HG02571 (cell line): ENCODE measurements at regions not wholly inside any gene's neighbourhood (a gene's known extent, or its start where the extent isn't known, plus 50 kb on each side); places are given as distances from the start of the nearest gene placed in this dataset.
"Not testable (repeated sequence)": the region's sequence is repeated elsewhere in the genome, so short reads cannot be mapped to it uniquely, and the experiment has no call there.

Experiments
- ATAC-seq: cut with Tn5 transposase; IDR thresholded peaks from one replicate; pipeline ENCODE4 v1.9.1; 2021; ENCODE audit warnings: mild to moderate bottlenecking, moderate library complexity; ENCODE audit not compliant: unreplicated experiment

DNA sequence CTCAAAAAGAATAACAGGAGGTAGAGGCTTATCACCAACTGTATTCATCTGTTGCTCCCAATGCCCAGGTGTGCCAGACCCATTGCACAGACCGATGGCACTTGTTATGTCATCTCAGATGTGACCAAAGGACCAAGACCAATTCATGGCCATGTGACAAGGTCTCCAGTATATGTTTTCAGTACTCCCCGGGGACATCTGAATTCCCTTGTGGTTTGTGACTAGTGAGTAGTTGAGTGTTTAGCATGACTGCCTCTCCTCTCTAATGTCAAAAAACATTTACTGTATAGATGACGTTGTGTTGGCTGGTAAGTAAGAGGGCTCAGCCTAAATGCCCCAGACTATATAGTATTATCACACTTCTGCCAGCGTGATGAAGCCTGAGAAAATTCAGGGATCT, 202.1 kb upstream of the SMIM30 start:
- ATAC-seq: no peak

DNA sequence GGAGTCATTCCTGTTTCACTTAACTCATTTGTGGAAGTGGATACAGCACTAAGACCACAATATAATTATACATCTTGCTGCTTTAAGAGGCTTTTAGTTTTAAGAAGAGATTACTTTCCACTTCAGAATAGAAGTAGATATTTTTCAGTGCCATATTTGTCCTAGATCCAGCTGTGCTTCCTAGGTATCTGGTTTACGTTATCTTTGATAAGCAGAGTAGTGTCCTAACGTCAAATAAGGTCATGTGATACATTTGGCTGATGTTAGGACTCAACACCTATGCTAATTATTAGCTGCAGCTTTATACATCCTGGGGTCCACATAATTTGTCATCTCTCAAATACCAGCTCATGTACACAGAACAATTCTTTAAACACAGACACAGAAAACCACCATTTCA, 196.2 kb upstream of the SMIM30 start:
- no peak for ATAC-seq

DNA sequence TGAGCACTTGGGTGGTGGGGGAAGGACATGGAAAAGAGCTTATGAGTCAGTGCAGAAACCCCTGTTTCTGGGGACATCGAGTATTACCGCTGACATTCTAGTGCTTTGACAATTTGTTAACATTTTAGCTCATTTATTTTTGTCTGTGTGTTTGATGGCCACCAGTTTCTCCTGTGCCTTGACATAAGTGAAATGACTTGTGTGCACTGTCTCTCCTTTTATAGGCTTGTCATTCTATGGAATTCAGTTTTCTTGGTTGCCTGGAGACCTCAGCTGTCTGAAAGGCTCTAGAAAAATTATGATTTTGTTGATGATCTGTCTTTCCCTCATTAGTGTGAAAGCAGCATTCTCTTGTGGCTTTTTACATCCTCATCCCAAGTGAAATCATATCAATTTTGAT, 190.0 kb upstream of the SMIM30 start:
- ATAC-seq: no peak

DNA sequence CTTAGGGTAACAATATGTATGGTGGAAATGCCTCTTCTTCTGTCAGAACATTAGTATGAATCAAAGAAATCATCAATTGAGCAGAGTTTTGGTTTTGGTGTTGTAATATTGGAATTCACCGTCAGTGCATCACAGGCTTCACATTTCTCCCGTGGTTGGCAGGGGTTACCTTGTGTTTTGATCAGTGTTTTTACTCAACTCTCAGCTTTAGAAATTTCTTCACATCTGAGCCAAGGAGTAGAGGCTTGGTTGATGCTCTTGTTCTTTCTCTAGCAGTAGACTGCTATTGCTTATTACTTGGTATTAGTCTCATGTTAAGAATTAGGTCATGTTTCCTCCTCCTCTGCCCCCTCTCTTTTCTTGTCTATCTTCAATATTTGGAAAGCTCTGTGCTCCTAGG, 188.8 kb upstream of the SMIM30 start:
- no peak for ATAC-seq

DNA sequence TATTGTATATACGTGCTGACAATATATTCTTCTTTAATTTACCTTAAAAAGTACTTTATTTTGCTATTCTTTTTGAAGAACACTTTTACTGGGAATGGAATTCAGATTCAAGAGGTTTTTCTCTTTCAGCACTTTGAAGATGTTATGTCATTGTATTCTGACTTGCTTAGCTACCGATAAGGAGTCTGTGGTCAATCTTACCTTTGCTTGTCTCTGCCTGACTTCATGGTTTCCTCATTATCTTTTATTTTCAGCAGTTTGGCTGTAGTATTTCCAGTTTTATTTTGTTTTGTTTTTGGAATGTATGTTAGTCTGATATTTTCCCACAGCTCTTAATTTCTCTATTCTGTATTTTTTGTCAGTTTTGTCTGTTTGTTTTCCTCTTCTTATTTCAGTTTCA, 187.9 kb upstream of the SMIM30 start:
- ATAC-seq: no peak

DNA sequence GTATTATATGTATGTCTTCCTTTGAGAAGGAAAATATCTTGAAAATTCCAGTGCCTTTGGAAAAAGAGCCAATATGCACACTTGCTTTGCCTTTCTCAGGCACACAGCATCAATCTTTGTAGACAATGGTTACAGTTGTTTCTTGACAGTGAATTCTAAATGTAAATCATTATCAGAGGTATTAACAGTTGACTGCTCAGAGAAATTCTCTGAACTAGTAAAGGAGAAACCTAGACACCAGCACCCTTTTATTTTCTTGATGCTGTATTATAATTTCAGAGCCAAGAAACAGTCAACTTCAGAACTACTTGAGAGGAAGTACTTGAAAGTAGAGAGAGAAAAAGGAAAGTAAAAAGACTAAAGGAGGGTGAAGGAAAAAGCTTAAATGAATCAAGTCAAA, 185.8 kb upstream of the SMIM30 start:
- ATAC-seq: no peak

DNA sequence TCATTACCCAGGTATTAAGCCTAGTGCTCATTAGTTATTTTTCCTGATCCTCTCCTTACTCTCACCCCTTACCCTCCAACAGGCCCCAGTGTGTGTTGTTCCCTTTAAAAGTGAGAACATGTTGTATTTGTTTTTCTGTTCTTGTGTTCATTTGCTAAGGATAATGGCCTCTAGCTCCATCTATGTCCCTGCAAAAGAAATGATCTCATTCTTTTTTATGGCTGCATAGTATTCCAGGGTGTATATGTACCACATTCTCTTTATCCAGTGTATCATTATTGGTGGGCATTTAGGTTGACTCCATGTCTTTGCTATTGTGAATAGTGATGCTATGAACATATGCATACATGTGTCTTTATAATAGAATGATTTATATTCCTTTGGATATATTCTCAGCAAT, 185.0 kb upstream of the SMIM30 start:
- not testable (repeated sequence) for ATAC-seq

DNA sequence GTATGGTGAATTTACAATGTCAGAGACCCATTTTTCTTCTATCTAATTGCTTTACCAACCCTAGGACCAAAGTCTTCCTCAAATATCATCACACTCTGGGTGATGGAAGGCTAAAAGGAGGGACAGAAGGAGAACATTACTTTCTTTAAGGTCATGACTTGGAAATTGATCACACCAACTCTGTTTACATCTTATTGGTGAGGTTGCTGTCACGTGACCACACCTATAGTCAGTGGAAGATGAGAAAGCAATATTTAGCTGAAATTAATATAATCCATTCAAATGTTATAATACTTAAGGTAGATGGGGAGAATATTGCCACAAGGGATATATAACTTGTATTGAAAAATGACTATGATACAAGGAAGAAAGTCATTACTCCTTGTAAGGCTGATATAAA, 183.6 kb upstream of the SMIM30 start:
- no peak for ATAC-seq

DNA sequence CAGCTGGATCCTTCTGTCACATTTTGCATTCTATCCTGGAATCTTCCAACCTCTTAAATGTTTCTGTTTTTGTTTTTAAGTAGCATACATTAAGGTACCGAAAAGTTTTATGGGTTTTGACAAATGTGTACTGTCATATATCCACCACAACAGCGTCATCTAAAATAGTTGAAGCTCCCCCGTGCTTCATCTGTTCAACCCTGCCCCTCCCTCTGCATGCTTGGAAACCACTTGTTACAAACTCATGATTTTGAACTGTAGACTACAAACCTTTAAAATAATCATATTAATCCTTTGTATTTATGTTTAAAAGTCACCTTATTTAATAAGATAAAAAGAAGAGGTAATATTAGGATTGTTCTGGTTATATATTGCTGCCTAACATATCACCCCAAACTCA, 182.8 kb upstream of the SMIM30 start:
- no peak for ATAC-seq

DNA sequence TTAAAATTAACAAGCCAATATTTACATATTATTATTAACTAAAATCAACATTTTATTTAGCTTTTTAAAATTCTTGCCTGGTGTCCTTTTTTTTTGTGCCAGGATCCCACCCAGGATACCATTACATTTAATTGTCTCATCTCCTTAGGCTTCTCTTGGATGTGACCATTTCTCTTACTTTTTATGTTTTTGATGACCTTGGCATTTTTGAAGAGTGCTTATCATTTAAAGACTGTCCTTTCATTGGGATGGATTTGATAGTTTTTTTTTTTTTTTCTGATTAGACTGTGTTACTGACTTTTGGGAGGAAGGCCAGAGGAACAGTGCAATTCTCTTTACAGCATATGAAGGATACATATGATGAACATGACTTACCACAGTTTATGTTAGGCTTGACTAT, 181.4 kb upstream of the SMIM30 start:
- ATAC-seq: no peak

DNA sequence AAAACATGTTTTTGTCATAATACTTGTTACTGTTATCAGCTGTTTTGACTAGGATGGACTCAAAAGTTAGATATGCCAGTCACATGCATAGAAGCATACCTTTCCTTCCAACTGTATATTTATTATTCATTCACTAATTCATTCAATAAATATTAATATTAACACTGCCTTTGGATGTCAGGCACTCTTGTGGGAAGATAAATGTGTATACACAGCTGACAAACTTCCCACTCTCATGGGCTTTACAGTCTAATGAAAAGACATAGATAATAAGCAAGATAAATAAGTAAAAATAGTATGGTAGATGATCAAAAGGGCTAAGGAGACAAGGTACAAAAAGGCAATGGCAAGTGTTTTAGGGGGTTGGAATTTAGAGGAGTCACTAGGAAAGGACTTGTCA, 180.1 kb upstream of the SMIM30 start:
- ATAC-seq: no peak

DNA sequence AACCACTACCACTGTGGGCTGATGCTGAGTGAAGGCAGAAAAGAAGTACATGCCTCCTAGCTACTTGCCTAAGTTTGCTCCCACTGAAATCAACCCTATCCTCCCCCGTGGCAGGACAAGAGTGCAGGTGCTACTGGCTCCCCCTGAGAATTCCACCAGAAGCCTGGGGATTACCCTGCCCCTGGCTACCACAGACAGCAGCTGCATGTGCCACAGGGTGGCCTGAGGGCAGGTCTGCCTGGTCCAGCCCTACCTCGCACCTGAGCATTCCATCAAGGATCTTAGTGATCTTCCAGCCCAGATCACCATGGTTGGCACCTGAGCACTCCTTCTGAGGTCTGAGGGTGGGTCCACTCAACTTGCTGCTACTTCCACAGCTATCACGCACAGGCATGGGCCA, 176.4 kb upstream of the SMIM30 start:
- no peak for ATAC-seq

DNA sequence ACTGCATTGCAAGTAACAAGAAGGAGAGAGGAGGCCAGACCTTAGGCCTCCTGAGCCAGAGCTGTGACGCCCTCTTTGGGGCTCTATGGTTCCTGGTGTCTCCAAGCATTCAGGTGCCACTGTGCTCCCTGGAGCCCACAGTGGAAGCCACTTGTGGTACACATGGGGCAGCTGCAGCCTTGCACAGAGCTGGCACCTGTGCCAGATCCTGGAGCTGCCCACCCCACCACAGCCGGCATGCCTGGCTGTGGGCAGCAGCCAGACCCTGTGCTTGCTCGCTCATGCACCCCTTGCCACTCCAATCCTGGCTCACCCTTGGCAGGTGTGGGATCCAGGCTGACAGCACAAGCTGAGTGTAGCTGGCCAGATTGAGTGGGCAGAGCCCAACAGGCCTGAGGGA, 173.8 kb upstream of the SMIM30 start:
- no peak for ATAC-seq

DNA sequence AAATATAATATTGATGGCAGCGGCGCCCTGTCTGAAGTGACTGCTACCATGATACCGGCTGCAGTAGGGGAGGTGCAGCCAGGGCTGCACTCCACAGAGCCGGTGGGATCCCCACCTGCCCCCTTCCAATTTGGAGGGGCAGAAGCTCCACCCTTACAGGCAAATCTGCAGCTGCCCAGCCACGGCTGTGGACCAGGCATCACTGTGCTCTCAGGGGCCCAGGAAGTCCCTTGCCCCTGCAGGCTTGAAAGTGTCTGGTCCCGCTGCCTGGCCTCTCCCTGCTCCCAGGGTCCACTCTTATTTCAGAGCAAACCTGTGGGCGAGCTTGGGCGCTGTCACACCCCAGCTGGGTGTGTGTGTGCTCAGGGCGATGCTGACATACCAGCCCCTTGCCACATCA, 172.7 kb upstream of the SMIM30 start:
- ATAC-seq: no peak

DNA sequence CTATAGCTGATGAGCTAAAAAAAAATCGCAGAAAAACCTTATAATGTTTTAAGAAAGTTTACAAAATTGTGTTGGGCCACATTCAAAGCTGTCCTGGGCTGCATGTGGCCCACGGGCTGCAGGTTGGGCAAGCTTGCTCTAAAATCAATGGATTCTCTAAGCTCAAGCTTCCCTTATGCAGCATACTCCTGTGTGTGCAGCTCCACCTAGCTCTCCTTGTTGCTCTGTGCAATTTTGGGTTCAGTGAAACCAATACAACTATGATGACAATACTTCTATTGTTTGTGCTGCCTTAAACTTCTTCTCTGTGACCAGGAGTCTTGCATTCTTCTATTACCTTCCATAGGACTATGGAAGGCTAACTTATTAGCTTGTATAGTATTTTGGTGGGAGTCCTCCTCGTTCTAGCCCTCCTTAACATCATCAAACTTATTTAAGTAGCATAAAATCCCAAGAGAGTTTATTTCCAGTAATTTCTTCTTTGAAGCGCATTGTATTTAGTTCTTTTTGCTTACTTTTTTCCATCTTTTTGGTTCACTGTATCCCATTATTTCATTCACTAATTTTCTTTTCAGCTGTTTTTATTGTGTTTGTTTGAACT, 170.9 kb upstream of the SMIM30 start:
- no peak for ATAC-seq

DNA sequence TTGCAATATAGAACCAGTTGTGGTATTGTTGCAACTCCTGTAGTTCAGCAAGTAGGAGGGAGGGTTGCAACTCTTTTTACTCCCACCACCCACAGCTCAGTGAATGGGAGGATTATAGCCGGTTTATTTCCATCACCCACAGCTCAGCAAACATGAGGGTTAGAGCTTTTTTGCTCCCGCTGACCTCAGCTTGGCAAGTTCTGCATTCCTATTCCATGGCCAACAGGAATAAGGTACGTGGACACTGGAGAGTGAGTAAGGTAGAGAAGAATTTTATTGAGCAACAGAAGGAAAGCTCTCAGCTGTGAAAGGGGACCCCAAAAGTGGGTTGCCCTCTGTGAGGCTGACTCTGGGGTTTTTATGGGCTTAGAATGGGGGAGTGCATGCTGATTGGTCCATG, 167.1 kb upstream of the SMIM30 start:
- no peak for ATAC-seq

DNA sequence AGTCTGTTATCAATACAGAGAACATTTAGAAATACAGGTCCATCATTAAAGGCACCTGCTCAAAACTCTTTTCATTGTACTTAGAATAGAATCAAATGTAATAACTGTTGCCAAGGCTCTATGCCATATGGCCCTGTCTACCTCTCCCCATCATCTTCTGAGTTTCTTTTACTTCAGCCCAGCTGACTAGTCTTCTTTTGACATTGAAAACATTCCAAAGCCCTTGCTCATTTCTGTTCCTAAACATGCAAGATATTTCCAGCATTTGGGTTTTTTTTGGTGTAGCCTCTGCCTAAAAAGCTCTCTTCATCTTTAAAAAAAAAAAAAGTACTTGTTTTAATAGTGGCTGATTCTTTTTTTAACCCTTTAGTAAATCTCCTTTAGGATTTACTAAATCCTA, 165.5 kb upstream of the SMIM30 start:
- no peak for ATAC-seq

DNA sequence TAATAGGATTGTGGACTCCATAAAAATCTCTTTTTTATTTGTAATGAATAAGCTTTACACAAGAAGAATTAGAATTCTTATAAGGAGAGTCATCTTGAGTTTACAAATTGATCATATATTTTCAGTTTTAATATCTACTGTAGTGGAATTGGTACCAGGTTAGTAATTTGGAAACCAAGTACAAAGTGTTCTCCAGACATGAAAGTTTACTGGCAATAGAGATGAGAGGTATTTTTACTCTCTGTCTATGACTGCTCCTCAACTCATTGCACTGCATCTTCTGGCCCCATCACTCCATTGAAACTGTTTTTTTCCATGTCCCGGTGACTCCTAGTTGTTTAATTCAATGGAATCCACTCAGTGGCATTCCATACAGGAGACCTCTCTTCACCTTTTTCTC, 164.5 kb upstream of the SMIM30 start:
- ATAC-seq: no peak

DNA sequence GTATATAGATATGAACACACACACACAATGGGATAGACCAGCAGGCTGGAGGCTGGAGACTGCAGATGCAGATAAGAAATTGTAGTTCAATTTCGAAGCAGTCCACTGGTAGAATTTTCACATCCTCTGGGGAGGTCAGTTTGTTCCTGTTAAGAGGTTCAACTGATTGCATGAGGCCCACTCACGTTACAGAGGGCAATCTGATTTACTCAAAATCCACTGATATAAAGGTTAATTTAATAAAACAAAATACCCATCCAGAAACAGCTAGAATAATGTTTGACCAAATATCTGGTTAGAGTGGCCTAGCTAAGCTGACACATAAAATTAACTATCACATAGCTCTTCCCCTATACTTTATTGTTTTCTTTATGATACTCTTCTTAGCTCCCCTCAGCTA, 162.9 kb upstream of the SMIM30 start:
- ATAC-seq: no peak

DNA sequence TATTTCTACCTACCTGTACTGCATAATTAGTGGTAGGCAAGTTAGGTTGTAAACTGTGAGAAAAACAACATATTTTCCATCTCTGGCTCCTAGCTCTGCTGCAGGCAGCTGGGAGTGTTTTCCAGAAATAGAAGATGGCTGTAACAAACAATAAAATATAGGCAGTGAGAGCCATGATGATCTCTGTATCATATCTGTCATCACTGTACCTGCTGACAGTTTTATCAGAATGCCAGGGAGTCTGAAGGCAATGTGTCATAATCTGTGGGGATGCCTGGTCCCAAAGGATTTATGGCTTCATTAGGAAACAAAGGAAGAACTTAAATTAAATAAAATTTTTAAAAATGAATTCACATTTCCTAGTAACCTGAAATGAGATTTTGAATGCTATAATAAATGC, 160.9 kb upstream of the SMIM30 start:
- ATAC-seq: no peak

DNA sequence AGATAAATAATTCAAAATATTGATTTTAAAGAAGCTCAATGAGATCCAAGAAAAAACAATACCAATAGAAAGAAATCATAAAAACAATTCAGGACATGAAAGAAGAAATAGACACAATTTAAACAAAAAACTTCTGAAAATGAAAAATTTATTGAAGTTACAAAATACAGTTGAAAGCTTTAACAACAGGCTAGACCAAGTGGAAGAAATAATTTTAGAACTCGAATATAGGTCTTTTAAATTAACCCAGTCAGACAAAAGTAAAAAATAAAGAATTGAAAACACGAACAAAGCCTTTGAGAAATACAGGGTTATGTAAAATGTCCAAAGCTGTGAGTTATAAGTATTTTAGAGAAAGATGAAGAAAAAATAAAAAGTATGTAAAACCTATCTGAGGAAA, 152.4 kb upstream of the SMIM30 start:
- no peak for ATAC-seq

DNA sequence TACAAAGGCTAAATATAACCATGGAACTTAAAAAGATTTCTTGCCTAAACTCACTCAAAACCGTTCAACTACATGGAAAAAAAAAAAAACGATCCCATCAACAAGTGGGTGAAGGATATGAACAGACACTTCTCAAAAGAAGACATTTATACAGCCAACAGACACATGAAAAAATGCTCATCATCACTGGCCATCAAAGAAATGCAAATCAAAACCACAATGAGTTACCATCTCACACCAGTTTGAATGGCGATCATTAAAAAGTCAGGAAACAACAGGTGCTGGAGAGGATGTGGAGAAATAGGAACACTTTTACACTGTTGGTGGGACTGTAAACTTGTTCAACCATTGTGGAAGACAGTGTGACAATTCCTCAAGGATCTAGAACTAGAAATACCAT, 151.2 kb upstream of the SMIM30 start:
- not testable (repeated sequence) for ATAC-seq

DNA sequence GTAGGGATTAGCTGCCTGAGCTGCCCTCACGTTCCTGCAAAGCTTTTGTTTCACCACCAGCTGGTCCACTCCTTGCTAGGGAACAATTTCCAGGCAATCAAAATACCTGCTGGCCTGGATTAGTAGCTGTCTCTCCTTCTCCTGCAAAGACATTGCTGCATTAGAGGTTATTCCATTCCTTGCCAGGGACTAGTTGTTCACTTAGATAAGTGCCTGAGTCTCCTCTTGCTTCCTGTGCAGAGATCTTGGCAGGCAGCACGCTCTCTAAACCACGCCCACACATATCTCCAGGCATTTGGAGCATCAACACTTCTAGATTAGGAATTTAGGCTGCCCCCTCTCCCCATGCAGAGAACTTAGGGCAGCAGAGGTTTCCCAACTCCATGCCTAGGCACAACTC, 150.4 kb upstream of the SMIM30 start:
- ATAC-seq: no peak

DNA sequence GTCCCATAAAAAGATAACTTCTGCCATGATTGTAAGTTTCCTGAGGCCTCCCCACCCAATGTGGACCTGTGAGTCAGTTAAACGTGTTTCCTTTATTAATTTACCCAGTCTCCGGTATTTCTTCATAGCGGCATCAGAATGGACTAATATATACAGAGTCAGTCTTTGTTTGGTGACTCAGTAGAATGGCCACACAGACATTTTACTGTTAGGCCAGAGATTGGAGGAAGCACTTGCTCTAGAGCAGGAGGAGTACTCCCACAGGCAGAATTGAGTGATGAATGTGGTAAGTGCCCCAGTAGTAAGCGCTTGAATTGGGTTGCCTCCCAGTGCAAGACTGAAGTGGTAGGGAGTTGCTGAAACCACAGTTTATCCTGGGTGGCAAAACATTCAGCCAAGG, 149.5 kb upstream of the SMIM30 start:
- no peak for ATAC-seq
